DND-41 (cell line): ENCODE measurements at regions not wholly inside any gene's neighbourhood (a gene's known extent, or its start where the extent isn't known, plus 50 kb on each side); places are given as distances from the start of the nearest gene placed in this dataset.
"Not testable (repeated sequence)": the region's sequence is repeated elsewhere in the genome, so short reads cannot be mapped to it uniquely, and the experiment has no call there.

Experiments used
- ATAC-seq: fragments of 200-7000 bp; cut with Tn5 transposase; 3 replicates; pipeline ENCODE4 v1.9.1; 2021; ENCODE audit warnings: low read depth; ENCODE audit not compliant: insufficient read depth
- DNase-seq: peaks from one replicate; pipeline ENCODE4 v3.0.0-alpha.2; 2020
- H2AFZ ChIP-seq: 2 replicates; pipeline ENCODE4 v1.6.0; 2012; ENCODE audit warnings: low read depth, low read length
- H3K27ac ChIP-seq: 2 replicates; pipeline ENCODE4 v1.5.1; 2012; ENCODE audit warnings: low read length, inconsistent platforms
- H3K27me3 ChIP-seq: fragments of 200-600 bp; sonication (generic); 2 replicates; pipeline ENCODE4 v1.6.0; 2012; ENCODE audit warnings: low read length, mild to moderate bottlenecking, inconsistent platforms; ENCODE audit not compliant: insufficient read depth, poor library complexity
- H3K36me3 ChIP-seq: 2 replicates; pipeline ENCODE4 v1.5.1; 2012; ENCODE audit warnings: low read length, inconsistent platforms; ENCODE audit not compliant: insufficient read depth
- H3K4me1 ChIP-seq: 2 replicates; pipeline ENCODE4 v1.5.1; 2012; ENCODE audit warnings: mild to moderate bottlenecking, low read length; ENCODE audit not compliant: insufficient read depth
- H3K4me2 ChIP-seq: 2 replicates; pipeline ENCODE4 v1.6.0; 2012; ENCODE audit warnings: mild to moderate bottlenecking, moderate library complexity, low read length, inconsistent platforms; ENCODE audit not compliant: insufficient read depth
- H3K4me3 ChIP-seq, 2 experiments: fragments of 200-600 bp in 1 of 2; shearing (Covaris generic) in 1 of 2; 2 replicates each; pipeline ENCODE4 v1.5.1; 2012 to 2016; ENCODE audit warnings: inconsistent platforms in 2 of 2, low read length in 2 of 2, mild to moderate bottlenecking in 2 of 2, low read depth in 1 of 2, moderate library complexity in 1 of 2
- H3K79me2 ChIP-seq: 2 replicates; pipeline ENCODE4 v1.6.0; 2012; ENCODE audit warnings: low read length, inconsistent platforms; ENCODE audit not compliant: insufficient read depth
- H3K9ac ChIP-seq: 2 replicates; pipeline ENCODE4 v1.6.0; 2012; ENCODE audit warnings: low read depth, mild to moderate bottlenecking, inconsistent platforms, low read length, moderate library complexity
- H3K9me3 ChIP-seq: 2 replicates; pipeline ENCODE4 v1.5.1; 2012; ENCODE audit warnings: low read length, moderate library complexity, mild to moderate bottlenecking, inconsistent platforms; ENCODE audit not compliant: insufficient read depth, severe bottlenecking
- H4K20me1 ChIP-seq: 2 replicates; pipeline ENCODE4 v1.6.0; 2012; ENCODE audit warnings: low read length; ENCODE audit not compliant: insufficient read depth
- CTCF ChIP-seq: IDR thresholded peaks from 2 replicates; pipeline ENCODE4 v1.5.1; 2012; ENCODE audit warnings: borderline replicate concordance, low read length, moderate library complexity, mild to moderate bottlenecking; ENCODE audit not compliant: poor library complexity, severe bottlenecking; ENCODE audit errors: extremely low read depth
- EZH2 ChIP-seq: IDR thresholded peaks from 3 replicates; pipeline ENCODE4 v1.6.1; 2012; ENCODE audit warnings: borderline replicate concordance, low read depth, mild to moderate bottlenecking, moderate library complexity, low read length, inconsistent platforms; ENCODE audit not compliant: severe bottlenecking

- peak; percentile 69 for ATAC-seq
- H3K4me2 ChIP-seq: no peak overlapping the region
- H3K27ac ChIP-seq: no peak overlapping the region
- H2AFZ ChIP-seq: no peak overlapping the region
- no peaks in the 10 kb centered on the region for H3K4me1 ChIP-seq
- H4K20me1 ChIP-seq: no peaks in the 10 kb centered on the region
- no peaks in the 10 kb centered on the region for H3K79me2 ChIP-seq
- H3K27me3 ChIP-seq: no peaks in the 10 kb centered on the region
- DNase-seq: no peak
- H3K36me3 ChIP-seq: no peaks in the 10 kb centered on the region
- H3K9ac ChIP-seq: no peak overlapping the region
- TF ChIP-seq EZH2: no peak
- TF ChIP-seq CTCF: no peak
- H3K9me3 ChIP-seq: no peaks in the 10 kb centered on the region
- H3K4me3 ChIP-seq: no peak overlapping the region
These were observed 351.5 kb downstream of the NR4A2 start for GRCh38 chr2:155980941-155981560.

GRCh38 chr2:155975734-155976133, 356.8 kb downstream of the NR4A2 start:
- DNase-seq (no peak), ATAC-seq (no peak)
- Histone ChIP-seq H3K27me3 (no peaks in the 10 kb centered on the region), H3K27ac (no peak overlapping the region), H3K36me3 (no peaks in the 10 kb centered on the region), H2AFZ (no peak overlapping the region), H3K4me1 (no peaks in the 10 kb centered on the region), H3K9me3 (no peaks in the 10 kb centered on the region), H3K4me3 (no peak overlapping the region), H4K20me1 (no peaks in the 10 kb centered on the region), H3K4me2 (no peak overlapping the region), H3K79me2 (no peaks in the 10 kb centered on the region), H3K9ac (no peak overlapping the region)
- TF ChIP-seq EZH2: no peak
- TF ChIP-seq CTCF: no peak

GRCh38 chr2:155972916-155973315, 359.6 kb downstream of the NR4A2 start:
- no peak overlapping the region for H3K27ac ChIP-seq
- no peaks in the 10 kb centered on the region for H3K4me1 ChIP-seq
- H3K79me2 ChIP-seq: no peaks in the 10 kb centered on the region
- no peak overlapping the region for H3K4me3 ChIP-seq
- H3K36me3 ChIP-seq: no peaks in the 10 kb centered on the region
- H3K27me3 ChIP-seq: no peaks in the 10 kb centered on the region
- H3K9ac ChIP-seq: no peak overlapping the region
- ATAC-seq: no peak
- H4K20me1 ChIP-seq: no peaks in the 10 kb centered on the region
- DNase-seq: no peak
- H3K4me2 ChIP-seq: no peak overlapping the region
- TF ChIP-seq EZH2 (no peak), CTCF (no peak)
- H2AFZ ChIP-seq: no peak overlapping the region
- H3K9me3 ChIP-seq: no peaks in the 10 kb centered on the region

- not testable (repeated sequence) for H3K9me3 ChIP-seq, DNase-seq, H3K27me3 ChIP-seq, H3K4me1 ChIP-seq, H3K9ac ChIP-seq, H2AFZ ChIP-seq, ATAC-seq, H3K79me2 ChIP-seq, H4K20me1 ChIP-seq, H3K36me3 ChIP-seq, H3K4me3 ChIP-seq, H3K4me2 ChIP-seq, H3K27ac ChIP-seq
These were observed 366.5 kb downstream of the NR4A2 start for GRCh38 chr2:155966064-155966471.
